PFSK-1 (cell line): ENCODE measurements at regions not wholly inside any gene's neighbourhood (a gene's known extent, or its start where the extent isn't known, plus 50 kb on each side); places are given as distances from the start of the nearest gene placed in this dataset.

Experiments
- FOXP2 ChIP-seq: optimal IDR thresholded peaks from 2 replicates; pipeline ENCODE3; 2011; ENCODE audit warnings: borderline replicate concordance, control low read depth, inconsistent platforms; ENCODE audit not compliant: insufficient read depth; ENCODE audit errors: extremely low read length, extremely low read depth
- POLR2AphosphoS5 ChIP-seq: IDR thresholded peaks from 2 replicates; pipeline ENCODE4 v1.6.1; 2012; ENCODE audit warnings: low read depth, mild to moderate bottlenecking, control low read depth, low read length, moderate library complexity
- REST ChIP-seq, 2 experiments: IDR thresholded peaks; 2 replicates each; pipeline versions ENCODE4 v1.6.1 to v1.8.0; 2011 to 2012; ENCODE audit warnings: low read depth in 2 of 2, low read length in 2 of 2, control low read depth in 1 of 2, inconsistent platforms in 1 of 2, mild to moderate bottlenecking in 1 of 2, moderate library complexity in 1 of 2; ENCODE audit not compliant: insufficient read depth in 1 of 2
- SIN3A ChIP-seq: IDR thresholded peaks from 2 replicates; pipeline ENCODE4 v1.6.1; 2012; ENCODE audit warnings: mild to moderate bottlenecking, low read length, moderate library complexity, borderline replicate concordance; ENCODE audit not compliant: insufficient read depth
- TAF1 ChIP-seq: IDR thresholded peaks from 2 replicates; pipeline ENCODE4 v1.6.1; 2012; ENCODE audit warnings: low read length, control low read depth, borderline replicate concordance; ENCODE audit not compliant: insufficient read depth

DNA sequence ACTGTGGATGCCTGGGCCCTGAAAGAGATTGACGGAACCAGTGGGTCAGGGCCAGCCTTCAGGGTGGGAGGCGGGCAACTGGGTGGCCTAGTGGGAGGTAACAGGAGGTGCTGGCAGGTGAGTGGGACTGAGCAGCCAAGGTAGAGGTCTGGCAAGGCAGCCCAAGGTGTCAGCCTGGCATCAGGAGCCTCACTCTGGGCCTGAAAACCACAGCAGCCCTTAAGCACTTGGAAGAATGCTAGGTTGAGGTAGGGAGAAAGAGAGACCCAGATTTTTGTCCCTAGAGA is 315.8 kb upstream of the PRICKLE1 start:
- TF ChIP-seq POLR2AphosphoS5, result no peak
- TF ChIP-seq FOXP2, result no peak
- no peak for TF ChIP-seq REST (IDR thresholded peaks at IDR 0.05; ENCODE audit: insufficient read depth in 1 of 2, low read depth in 2 of 2, low read length in 2 of 2)
- no peak for TF ChIP-seq TAF1
- no peak for TF ChIP-seq SIN3A
